Posterior vena cava (tissue), 2 donors: ENCODE measurements at regions not wholly inside any gene's neighbourhood (a gene's known extent, or its start where the extent isn't known, plus 50 kb on each side); places are given as distances from the start of the nearest gene placed in this dataset.

ENCODE experiments used
- DNase-seq: peaks from one replicate; pipeline ENCODE4 v3.0.0-alpha.2; 2020; ENCODE audit warnings: low spot score
- intact Hi-C, 2 donors: fragments of 100-400 bp; cut with DNase I; formaldehyde crosslinking; loops; one replicate each; pipeline versions ENCODE4 v1.14.1 to v1.14.2; 2022 to 2023
- donor health status: DM: yes; HTN: yes; CAD: no.
- donor health status: DM: yes; HTN: yes; CAD: no.

DNA sequence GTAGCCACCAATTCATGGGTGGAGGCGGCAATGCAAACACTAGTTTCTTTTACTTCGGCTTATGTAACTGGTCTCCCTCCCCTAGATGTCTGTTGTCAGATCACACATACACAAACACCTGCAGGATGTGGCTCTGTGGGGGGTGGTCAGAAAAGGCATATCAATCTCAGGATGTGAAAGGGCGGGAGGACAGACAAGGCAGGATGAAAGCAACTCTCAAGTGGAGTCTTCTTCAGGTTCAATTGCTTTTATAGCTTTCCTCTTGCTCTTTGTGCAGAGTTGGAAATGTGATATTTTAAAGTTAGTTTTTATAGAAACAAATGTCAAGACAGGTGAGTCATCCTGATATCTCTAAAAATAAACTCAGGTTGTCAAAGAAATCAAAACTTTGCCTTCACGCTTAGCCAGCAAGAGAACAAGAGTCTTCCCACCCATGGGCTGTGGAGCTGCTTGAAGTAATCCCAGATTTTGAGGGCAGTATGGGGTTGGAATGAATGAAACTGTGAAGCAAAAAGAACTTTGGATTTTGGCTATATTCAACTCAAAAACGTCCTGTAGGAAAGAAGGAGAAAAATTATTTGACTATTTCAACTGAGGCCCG, 423.4 kb downstream of the GUCY1A2 start:
- no peak for DNase-seq
- intact Hi-C loops, result no loop called here

DNA sequence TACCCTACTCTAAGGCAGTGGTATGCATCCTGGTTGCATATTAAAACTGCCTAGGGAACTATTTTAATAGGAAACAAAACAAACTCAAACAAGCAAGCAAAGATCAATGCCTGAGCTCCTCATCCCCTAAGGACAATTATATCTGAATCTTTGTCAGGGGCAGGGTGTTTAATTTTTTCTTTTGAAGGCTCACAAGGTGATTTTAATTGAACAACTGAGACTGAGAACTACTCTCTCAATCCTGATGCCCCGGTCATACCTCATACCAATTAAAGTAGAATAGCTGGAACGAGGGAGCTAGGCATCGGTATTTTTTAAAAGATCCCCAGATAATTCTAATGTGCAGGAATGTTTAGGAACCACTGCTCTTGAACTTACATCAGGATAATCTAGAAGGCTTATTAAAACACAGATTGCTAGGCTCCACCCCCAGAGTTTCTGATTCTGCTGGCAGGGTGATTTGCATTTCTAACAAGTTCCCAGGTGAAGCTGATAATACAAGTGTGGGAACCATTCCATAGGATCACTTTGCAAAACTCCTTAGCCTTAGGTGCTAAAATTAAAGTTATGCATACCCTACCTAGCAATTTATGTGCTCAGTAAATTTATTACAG, 416.5 kb downstream of the GUCY1A2 start:
- no peak for DNase-seq
- intact Hi-C loops, result no loop called here

DNA sequence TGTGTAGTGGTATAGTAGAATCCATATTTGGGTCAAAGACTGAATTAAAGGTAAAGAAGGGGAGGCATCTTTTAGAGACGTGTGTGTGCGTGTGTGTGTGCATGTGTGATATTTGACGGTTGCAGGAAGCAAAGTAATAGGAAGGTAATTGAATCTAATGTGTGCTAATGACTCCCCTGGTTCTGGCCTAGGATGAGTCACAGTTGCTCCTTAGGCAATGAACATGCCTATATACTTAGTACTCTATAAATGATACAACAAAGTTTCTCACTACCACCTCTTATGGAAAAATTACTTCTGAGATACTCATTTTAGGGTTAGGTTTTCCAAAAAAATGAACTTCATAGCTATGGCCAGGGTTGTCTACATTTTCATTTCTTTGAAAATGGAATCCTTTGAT, 409.6 kb downstream of the GUCY1A2 start:
- no peak for DNase-seq
- intact Hi-C loops, result no loop called here

DNA sequence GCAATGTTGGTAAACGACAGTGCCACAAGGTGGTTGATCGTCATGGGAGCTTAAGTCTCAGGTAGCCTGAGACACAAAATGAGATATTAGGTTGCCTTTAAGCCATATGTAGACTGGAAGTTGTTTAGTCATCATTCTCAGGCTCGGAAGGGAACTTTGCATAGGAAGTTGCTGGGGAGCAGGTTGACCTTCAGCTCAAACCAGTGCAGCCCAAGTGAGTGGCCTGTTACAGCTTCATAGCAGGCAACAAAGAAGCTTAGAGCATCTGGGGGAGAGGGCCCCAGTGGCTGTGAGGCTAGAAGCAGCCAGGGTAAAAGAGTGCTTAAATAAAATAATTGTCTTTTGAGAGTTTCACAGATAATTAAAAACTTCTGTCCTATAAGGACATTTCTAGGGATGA, 404.0 kb downstream of the GUCY1A2 start:
- no peak for DNase-seq
- intact Hi-C loops, result no loop called here

DNA sequence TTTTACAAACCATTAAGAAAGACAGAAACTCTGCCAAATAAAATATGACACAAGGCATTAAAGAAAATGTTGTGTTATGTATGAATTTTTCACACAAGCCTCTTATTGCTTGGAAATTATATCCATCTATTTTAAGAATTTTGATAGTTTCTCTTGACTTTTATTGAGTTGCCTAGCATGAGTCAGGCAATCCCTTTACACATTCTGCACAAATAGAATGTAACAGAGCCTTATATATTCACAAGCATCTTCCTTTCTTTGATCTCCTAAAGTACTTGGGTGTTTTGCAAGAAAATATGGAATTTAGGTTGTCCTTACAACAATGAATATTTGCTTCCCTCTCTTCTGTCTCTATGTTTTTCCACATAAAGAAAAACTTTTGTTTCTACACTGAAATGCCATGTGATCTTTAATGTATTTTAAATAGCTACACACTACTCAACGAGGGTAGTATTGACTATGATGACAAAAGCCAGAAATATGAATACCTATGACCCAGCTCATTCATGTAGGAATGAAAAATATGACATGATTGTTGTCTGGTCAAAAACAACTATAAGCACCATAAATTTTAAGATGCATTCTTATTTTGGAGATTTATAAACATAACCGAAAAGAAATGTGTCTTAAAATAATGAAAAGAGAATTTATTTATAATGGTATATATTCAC, 398.8 kb downstream of the GUCY1A2 start:
- intact Hi-C loops, result loop anchor here in 1 of 2 donors (2.0 kb wide), 1 partner anchor 37 kb away; no protein-coding TSS in a partner anchor
- DNase-seq, result no peak

DNA sequence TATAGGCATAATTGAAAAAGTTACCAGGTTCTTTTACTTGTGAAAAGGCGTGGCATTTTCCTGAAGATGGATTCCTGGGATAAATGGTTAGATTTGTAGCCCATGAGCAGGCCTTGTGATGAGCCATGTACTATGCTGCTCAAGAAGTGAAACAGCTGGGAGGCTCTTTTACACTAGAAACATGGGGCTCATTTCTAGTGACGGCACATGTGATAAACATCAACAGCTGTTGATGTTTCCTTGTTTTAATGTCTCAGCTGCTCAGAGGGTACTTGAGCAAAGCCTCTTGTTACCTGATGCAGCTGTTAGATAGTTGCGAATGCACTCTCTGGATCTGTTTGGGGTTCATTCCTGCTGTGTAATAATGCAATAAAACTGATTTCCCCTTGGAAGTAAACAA, 396.8 kb downstream of the GUCY1A2 start:
- intact Hi-C loops, result no loop called here
- no peak for DNase-seq
